Fibroblast of the aortic adventitia (primary cell): ENCODE measurements at regions not wholly inside any gene's neighbourhood (a gene's known extent, or its start where the extent isn't known, plus 50 kb on each side); places are given as distances from the start of the nearest gene placed in this dataset.
A peak's percentile ranks its signal among the peaks of the same experiment; 100 is the strongest.
"Not testable (repeated sequence)": the region's sequence is repeated elsewhere in the genome, so short reads cannot be mapped to it uniquely, and the experiment has no call there.

Source experiments
- DNase-seq: peaks from one replicate; pipeline ENCODE4 v3.0.0-alpha.2; 2010; ENCODE audit warnings: low read depth
- H3K4me3 ChIP-seq: 2 replicates; pipeline ENCODE4 v1.5.1; 2011; ENCODE audit warnings: low read depth, mild to moderate bottlenecking, control low read depth, low read length, moderate library complexity
- TF ChIP-seq, protein P1 (sequence below): IDR thresholded peaks from 2 replicates; pipeline ENCODE4 v1.5.1; 2011; ENCODE audit warnings: mild to moderate bottlenecking, low read length, control low read depth, inconsistent platforms; ENCODE audit not compliant: insufficient read depth

DNA sequence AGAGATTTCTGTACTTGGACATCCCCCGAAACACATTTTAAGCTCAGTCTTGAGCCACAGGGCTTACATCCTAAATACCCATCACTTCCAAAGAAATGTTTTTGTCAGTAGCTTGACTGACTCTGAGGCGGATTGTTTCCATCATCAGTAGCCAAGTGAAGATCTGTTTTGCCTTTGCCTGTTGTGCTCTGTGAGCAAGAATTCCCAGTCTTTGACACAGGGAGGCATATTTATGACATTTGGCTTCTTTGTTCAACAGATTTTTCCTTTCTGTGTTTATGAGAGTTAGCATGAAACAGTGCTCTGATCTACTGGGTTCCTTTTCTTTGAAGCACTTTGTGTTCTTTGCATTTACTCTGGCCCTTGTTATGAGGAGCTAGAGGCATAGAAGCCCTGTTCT lies 132.1 kb upstream of the CDIN1 start:
- DNase-seq = no peak
- TF ChIP-seq, protein P1, sequence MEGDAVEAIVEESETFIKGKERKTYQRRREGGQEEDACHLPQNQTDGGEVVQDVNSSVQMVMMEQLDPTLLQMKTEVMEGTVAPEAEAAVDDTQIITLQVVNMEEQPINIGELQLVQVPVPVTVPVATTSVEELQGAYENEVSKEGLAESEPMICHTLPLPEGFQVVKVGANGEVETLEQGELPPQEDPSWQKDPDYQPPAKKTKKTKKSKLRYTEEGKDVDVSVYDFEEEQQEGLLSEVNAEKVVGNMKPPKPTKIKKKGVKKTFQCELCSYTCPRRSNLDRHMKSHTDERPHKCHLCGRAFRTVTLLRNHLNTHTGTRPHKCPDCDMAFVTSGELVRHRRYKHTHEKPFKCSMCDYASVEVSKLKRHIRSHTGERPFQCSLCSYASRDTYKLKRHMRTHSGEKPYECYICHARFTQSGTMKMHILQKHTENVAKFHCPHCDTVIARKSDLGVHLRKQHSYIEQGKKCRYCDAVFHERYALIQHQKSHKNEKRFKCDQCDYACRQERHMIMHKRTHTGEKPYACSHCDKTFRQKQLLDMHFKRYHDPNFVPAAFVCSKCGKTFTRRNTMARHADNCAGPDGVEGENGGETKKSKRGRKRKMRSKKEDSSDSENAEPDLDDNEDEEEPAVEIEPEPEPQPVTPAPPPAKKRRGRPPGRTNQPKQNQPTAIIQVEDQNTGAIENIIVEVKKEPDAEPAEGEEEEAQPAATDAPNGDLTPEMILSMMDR = no peak
- H3K4me3 ChIP-seq = no peak overlapping the region

DNA sequence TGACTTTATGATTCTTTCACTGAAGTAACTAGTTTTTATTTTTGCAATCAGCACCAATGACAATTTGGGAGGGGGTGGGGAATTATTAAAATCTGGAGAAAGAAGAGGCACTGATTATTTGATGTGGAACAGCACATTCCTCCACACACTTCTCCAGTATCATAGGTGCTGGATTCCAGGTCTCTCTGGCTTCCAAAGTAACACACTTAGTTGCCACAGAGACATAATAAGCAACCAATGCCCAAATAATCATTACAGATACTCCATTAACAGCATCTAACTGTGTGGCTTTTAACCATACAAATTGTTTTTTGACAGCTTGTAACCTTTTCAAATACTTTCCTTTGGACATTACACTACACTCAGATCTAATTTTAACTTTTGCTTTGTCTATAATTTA lies 131.0 kb upstream of the CDIN1 start:
- no peak for DNase-seq
- TF ChIP-seq, protein P1 = no peak
- H3K4me3 ChIP-seq = no peak overlapping the region

DNA sequence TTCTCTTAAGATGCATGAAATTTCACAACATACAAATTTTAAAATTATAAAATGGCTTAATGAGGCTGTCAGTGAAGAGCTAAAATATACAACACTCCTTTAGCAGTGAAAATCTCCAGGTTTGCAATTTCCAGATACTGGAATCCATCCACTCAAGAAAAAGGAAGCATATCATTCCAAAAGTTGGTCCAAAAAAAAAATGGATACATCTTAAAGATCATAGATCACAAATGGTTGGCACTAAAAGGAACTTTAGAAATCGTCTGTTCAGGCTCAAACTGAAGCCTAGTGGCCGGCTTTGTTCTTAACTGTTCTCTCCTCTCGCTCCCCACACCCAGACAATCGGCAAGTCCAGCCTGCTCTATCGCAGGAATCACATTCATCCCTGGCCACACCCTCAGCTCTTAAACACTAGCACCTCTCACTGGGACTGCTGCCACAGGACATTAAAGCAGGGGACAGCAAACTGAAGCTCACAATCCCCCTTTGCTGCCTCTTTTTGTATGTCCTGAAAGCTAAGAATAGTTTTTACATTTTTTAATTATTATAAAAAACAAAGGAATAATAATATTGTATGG lies 130.3 kb upstream of the CDIN1 start:
- DNase-seq = peak; percentile 19
- TF ChIP-seq, protein P1 = no peak
- no peak overlapping the region for H3K4me3 ChIP-seq

DNA sequence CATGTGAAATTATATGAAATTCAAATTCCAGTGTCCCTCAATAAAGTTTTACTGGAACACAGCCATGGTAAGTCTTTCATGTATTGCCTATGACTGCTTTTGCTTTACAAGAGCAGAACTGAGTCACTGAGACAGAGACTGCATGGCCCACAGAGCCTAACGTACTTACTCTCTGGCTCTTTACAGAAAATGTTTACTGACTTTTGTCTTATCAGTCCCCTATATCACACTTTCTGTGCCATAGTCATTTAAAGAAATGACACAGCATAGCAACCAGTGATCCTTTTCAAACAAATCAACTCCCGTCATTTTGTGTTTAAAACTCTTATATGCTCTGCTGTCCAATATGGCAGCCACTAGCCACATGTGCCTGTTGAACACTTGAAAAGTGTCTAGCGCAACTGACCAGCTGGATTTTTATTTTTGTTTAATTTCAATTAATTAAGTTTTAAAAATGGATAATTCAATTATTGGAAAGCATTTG lies 129.7 kb upstream of the CDIN1 start:
- TF ChIP-seq, protein P1 = no peak
- H3K4me3 ChIP-seq = no peak overlapping the region
- peak; percentile 33 for DNase-seq

DNA sequence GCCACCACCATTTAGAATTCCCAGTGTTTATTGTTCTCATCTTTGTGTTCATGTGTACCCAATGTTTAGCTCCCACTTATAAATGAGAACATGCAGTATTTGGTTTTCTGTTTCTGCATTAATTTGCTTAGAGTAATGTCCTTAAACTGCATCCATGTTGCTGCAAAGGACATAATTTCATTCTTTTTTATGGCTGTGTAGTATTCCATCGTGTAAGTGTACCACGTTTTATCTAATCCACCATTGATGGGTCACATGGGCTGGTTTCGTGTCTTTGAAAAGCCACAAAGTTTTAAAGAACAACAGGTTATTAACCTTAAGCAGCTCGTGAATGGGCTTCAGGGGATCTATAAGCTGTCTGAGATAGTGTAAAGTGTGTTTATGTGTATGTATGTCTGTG lies 125.2 kb upstream of the CDIN1 start:
- DNase-seq, H3K4me3 ChIP-seq: not testable (repeated sequence)

DNA sequence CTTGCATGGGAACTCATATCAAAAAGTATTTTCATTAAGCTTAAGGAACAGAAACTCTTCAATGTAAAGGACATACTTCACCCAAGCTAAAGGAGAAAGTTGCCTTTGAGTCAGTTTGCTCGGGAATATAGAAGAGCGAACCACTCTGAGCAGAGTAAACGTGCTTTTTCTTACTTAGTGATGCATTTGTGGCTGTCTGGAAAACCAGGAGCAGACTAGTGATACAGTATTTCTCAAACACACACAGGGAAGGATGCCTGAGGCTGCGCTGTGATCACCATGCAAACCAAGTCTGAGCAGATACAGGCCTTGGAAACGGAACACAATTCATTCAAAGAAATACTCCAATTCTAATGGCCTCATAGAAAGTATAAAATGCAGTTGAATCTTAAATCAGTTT lies 121.0 kb upstream of the CDIN1 start:
- no peak overlapping the region for H3K4me3 ChIP-seq
- TF ChIP-seq, protein P1 = no peak
- DNase-seq = peak; percentile 20

DNA sequence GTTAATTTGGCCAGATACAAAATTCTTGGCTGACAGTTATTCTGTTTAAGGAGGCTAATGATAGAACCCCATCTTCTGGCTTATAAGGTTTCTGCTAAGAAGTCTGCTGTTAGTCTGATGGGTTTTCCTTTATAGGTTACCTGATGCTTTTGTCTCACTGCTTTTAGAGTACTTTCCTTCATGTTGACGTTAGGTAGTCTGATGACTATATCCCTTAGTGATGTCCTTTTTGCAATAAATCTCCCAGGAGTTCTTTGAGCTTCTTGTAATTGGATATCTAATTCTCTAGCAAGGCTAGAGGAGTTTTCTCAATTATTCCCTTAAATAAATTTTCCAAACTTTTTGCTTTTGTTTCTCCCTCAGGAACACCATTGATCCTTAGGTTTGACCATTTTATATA lies 114.1 kb upstream of the CDIN1 start:
- DNase-seq = no peak
- TF ChIP-seq, protein P1 = no peak
- no peak overlapping the region for H3K4me3 ChIP-seq
